GM21423 (cell line): ENCODE measurements at regions not wholly inside any gene's neighbourhood (a gene's known extent, or its start where the extent isn't known, plus 50 kb on each side); places are given as distances from the start of the nearest gene placed in this dataset.

Source experiments
- ATAC-seq: cut with Tn5 transposase; IDR thresholded peaks from one replicate; pipeline ENCODE4 v1.9.1; 2021; ENCODE audit warnings: mild to moderate bottlenecking, moderate library complexity; ENCODE audit not compliant: unreplicated experiment

DNA sequence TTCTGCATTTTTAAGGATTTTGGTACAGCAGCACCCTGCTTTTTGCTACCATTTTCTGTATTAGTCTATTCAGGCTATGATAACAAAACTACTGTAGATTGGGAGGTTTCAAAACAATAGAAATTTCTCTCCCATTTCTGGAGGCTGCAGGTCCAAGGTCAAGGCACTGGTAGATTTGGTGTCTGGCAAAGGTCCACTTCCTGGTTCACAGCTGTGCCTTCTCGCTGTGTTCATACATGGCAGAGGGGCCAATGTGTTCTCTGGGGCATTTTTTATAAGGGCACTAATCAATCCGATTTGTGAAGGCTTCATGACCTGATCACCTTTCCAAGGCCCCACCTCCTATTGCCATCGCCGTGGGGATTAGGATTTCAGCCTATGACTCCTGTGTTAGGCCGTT lies 268.1 kb upstream of the RTL1 start:
- no peak for ATAC-seq

GRCh38 chr14:101173698-101174521 lies 270.4 kb upstream of the RTL1 start:
- ATAC-seq: no peak

DNA sequence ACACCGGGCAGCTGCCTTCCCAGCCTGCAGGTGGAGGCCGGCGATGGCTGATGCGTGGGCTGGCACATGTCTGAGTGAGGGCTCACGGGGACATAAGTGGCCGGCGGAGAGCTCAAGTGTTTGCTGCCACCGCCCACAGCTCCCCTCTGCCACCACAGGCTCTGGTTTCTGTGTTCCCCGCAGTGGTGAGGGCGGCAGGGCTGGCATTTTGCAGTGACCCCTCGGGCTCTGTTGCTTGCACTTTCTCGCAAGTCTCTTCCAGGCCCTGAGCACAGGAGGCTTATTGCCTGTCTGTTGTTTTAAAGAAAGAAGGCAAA lies 271.0 kb upstream of the RTL1 start:
- no peak for ATAC-seq

DNA sequence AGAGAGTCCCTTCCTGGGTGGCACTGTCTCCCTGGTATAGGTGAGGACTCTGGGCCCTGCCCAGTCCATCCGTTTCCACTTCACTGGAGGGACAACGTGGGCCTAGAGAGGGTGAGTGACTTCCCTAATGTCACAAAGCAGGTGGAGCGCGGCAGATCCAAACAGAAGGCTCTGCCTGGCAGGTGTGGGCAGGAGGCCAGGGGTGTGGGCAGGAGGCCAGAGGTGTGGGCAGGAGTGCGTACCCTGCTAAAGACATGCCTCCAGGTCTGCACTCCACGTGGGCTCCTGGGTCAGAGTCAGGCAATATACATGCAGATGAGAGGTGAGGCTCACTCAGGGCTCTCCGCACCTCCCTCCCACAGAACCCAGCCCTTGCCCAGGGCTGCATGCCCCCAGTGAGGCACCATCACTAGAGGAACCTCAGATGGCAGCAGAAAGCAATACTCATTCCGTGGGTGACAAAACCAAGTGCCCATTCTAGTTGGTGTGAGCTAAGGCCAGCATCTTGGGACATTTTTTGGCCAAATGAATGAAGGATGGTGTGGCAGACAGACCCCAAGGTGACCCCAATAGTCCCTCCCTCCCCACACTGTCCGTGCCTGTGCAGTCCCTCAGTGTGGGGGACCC lies 271.6 kb upstream of the RTL1 start:
- no peak for ATAC-seq

GRCh38 chr14:101175731-101176534 lies 272.4 kb upstream of the RTL1 start:
- no peak for ATAC-seq

DNA sequence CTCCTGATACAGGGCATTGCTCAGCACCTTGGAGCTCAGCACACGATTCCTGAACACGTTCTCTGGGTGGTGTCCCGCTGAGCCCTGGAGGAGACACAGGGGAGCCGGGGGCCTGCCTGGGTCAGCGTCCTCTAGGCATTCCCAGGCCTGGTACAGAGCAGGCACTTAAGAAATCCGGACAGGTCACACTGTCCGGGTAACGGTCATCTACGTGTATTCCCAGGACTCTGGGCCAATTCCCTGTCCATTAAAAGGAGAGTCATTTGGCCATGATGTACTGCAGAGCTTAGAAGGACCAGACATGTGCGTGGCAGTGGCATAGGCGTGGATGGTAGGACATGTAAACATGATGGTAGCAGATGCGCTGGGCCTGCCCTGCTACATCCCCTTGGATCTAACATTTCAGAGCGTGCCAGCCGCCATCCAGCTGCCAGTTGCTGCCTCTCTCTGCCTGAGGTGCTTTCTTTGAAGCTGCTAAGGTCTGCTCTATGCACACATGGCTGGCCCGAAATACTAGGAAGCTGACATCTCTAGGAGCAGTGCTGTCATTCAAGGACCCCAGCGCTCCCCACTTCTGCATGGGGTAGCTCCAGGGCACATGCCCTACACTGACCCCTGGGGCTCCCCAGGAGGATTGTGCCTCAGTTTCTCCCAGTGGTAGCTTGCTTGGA lies 273.1 kb upstream of the RTL1 start:
- no peak for ATAC-seq

DNA sequence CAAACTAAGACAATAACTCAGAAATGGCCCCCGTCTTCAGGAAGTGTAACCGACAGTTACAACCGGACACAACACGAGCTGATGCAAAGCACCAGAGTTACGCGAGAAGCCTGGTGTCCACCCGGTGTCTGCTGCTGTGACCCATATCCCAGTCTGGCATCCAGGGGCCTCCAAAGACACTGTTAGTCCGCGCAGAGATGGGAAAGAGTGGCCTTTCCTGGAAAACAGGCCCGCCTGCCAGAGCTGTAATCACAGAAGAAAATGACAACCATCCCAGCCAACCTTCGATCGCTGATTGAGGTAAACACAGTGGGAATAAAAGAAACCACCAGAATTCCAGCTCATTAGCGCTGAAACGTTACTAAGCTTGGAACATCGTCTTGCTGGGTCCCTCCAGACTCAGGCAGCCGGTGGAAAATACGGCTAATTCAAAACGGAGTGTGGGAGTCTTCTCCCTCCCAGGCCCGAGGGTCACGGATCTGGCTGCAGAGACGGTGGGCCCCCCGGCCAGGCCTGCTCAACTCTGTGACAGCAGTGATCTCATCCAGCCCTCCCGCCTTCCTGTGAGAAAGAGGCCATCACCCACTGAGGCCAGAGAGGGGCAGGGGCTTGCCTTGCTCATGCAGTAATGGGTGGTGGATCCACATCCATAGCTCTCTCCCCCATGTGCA lies 273.9 kb upstream of the RTL1 start:
- no peak for ATAC-seq

- ATAC-seq: no peak
Measured at GRCh38 chr14:101178184-101179072, 274.9 kb upstream of the RTL1 start.

DNA sequence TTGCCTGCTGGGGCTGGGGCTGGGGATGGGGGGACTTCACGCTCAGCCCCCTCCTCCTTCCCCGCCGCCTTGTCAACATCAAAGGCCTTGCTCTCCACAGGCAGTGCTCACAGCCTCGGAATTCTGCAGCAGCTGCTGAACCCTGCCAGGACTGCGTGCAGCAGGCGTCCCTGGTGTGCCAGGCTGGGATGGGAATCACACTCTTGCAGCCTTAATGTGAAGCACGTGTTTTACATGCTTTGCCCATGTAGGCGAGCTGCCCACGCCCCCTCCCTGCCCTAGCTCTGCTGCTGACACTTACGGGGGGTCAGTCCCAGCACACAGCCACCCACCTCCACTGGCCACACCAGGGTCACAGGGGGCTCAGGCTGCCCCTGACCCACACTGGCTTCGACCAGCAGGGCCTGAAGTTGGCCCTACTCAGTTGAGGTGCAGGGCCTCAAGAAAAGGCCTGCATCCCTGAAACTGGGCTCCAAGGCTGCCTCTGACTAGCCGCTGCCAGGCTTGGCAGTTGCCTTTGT lies 276.2 kb upstream of the RTL1 start:
- no peak for ATAC-seq

DNA sequence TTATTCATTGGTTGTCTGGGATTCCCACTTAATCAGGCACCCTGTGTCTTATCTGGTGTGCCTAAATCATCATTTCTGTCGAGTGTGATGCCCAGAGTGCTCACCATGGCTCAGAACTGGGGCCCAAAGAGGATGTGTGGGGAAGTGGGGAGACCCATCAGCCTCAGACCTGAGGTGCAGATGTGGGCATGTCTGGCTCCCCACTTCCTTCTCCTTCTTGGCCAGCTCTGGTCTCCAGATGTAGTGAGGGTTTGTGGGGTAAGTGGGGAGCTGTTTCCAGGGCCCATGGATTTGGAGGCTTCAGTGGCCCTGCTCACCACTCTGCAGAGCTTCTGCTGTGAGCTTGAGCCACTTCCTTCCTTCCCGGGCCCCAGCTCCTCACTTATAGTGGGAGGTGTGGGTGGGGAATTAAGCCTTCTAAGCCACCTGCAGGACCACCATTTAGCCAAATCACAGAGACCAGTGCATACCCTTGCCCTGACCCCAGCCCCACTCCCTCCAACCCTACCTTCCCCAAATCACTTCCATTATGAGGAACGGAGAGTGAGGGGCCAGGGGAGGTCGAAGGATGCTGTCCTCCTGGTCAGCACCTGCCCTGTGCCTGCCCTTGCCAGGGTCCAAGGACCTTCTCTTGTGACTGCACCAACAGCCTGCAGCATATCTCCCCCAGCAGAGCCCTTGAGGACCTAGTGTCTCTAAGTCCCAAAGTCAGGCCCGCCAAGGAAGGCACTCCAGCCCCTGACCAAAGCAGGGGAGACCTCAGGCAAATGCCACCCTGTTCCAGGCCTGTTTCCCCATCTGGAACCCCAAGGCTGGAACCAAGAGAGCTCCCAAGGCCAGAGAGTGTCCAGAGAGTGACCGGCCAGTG lies 278.2 kb upstream of the RTL1 start:
- ATAC-seq: no peak

DNA sequence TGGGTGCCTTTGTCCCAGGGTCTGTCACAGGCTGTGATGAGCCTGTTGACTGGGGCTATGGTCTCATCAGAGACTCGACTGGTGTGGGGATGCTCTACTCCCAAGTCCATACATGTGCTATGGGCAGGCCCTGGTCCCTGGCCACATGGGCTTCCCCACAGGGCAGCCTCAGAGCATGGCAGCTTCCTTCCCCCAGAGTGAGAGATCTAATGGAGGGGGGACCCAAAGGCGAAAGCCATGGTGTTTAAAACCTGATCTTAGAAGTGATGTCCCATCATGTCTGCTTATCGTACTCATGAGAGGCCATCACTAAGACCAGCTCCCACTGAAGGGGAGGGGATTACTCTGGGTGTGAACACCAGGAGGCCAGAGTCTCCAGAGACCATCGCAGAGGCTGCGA lies 279.0 kb upstream of the RTL1 start:
- no peak for ATAC-seq

DNA sequence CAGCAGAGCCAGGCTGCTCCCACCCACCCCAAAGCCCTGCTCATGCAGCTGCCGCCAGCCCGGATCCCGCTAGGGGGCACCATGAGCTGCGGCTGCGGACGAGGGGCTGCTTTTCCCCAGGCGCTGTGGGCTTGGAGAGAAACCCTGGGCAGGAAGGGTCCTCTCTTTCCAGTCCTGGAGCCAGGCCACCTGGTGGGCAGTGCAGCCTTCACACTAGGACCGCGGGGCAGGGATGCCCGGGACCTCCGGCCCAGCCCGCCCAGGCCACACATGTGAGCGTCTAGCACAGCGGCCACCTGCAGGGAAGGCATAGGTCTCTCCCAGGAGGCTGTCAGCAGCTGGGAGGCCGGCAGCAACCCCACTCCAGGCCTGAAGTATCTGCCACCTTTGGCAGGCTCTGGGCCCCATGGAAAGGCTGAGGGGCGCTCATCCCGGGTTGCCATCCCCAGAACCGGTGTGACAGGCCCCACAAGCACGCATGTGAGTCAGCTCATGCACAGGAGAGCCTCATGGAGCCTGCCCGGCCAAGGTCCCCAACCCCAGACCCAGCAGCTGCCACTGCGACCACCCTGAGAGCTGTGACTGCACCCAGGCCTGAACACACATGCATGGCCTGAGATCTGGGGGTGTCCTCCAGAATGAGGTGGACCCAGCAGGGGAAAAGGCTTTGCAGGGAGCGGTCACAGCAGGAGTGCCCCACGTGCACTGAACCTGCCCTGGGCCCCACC lies 280.0 kb upstream of the RTL1 start:
- no peak for ATAC-seq

GRCh38 chr14:101184104-101184455 lies 280.6 kb upstream of the RTL1 start:
- ATAC-seq: no peak

DNA sequence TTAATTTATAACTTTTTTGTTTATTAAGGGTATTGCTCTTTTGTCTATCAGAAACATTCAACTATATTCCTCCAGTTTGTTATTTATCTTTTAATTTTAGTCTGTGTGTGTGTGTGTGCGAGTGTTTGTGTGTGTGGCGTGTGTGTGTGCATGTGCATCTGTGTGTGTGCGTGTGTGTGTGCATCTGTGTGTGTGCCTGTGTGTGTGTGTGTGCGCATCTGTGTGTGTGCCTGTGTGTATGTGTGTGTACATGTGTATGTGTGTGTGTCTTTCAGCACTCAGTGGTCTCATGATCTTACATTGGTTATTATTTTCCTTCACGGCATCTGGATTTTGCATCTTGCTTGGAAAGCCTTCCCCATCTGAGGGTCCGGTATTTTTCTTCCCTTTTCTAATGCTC lies 281.1 kb upstream of the RTL1 start:
- ATAC-seq: no peak

GRCh38 chr14:101185073-101185835 lies 281.7 kb upstream of the RTL1 start:
- ATAC-seq: no peak

GRCh38 chr14:101185946-101186345 lies 282.4 kb upstream of the RTL1 start:
- no peak for ATAC-seq

DNA sequence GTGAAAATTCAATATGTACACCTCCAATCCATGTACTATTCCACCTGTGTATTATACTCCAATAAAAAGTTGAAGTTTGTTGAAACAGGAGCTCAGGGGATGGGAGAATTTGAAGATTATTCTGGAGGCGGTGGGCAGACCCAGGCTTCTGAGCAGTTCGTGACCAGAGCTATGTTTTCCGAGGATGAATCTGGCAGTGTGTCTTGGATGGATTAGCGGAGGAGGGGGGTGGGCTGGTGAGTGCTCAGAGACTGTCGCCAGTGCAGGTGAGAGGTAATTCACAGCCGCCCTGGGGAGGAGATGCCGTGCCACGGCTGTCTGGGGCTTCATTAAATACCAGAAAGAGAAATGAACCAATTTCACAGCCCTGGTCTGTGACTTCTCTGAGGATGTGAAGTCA lies 283.0 kb upstream of the RTL1 start:
- ATAC-seq: no peak
